NT2/D1 (cell line): ENCODE measurements at regions not wholly inside any gene's neighbourhood (a gene's known extent, or its start where the extent isn't known, plus 50 kb on each side); places are given as distances from the start of the nearest gene placed in this dataset.

ENCODE experiments used
- SUZ12 ChIP-seq: IDR thresholded peaks from 2 replicates; pipeline ENCODE4 v1.6.1; 2011; ENCODE audit not compliant: insufficient read length, insufficient read depth; ENCODE audit errors: extremely low read depth
- YY1 ChIP-seq: IDR thresholded peaks from 2 replicates; pipeline ENCODE4 v1.6.1; 2011; ENCODE audit not compliant: insufficient read length, insufficient read depth
- ZNF274 ChIP-seq: IDR thresholded peaks from 2 replicates; pipeline ENCODE4 v1.6.1; 2011; ENCODE audit warnings: mild to moderate bottlenecking, low read depth, low read length

GRCh38 chr11:91698845-91699244 lies 525.8 kb upstream of the FAT3 start:
- TF ChIP-seq YY1: no peak
- TF ChIP-seq ZNF274: no peak
- TF ChIP-seq SUZ12: no peak
